Epithelial cell of proximal tubule (primary cell): ENCODE measurements at regions not wholly inside any gene's neighbourhood (a gene's known extent, or its start where the extent isn't known, plus 50 kb on each side); places are given as distances from the start of the nearest gene placed in this dataset.

ENCODE experiments used
- DNase-seq: peaks from one replicate; pipeline ENCODE4 v3.0.0-alpha.2; 2011; ENCODE audit warnings: low read depth
- H3K4me3 ChIP-seq: 2 replicates; pipeline ENCODE4 v1.5.1; 2011; ENCODE audit warnings: low read depth, mild to moderate bottlenecking, low read length
- CTCF ChIP-seq: conservative IDR thresholded peaks from 2 replicates; pipeline ENCODE4 v1.5.1; 2012; ENCODE audit warnings: low read depth, mild to moderate bottlenecking, low read length

GRCh38 chr5:3695818-3696217 lies 100.2 kb downstream of the IRX1 start:
- TF ChIP-seq CTCF, result no peak
- no peak for DNase-seq

GRCh38 chr5:3698412-3698811 lies 102.8 kb downstream of the IRX1 start:
- no peak for DNase-seq
- no peak for TF ChIP-seq CTCF
- no peak overlapping the region for H3K4me3 ChIP-seq

More at GRCh38 chr5:3695818-3696217, 100.2 kb downstream of the IRX1 start:
- no peak overlapping the region for H3K4me3 ChIP-seq

GRCh38 chr5:3701694-3702093 lies 106.1 kb downstream of the IRX1 start:
- no peak overlapping the region for H3K4me3 ChIP-seq
- no peak for DNase-seq
- TF ChIP-seq CTCF, result no peak

GRCh38 chr5:3704661-3705060 lies 109.0 kb downstream of the IRX1 start:
- no peak for TF ChIP-seq CTCF
- DNase-seq, result no peak
- no peak overlapping the region for H3K4me3 ChIP-seq

GRCh38 chr5:3709068-3709716 lies 113.6 kb downstream of the IRX1 start:
- TF ChIP-seq CTCF, result no peak
- no peak for DNase-seq

GRCh38 chr5:3709717-3710348 lies 114.2 kb downstream of the IRX1 start:
- H3K4me3 ChIP-seq, result no peak overlapping the region
- DNase-seq, result no peak
- TF ChIP-seq CTCF, result no peak

More at GRCh38 chr5:3709068-3709716, 113.6 kb downstream of the IRX1 start:
- no peak overlapping the region for H3K4me3 ChIP-seq

GRCh38 chr5:3715062-3715461 lies 119.4 kb downstream of the IRX1 start:
- no peak for TF ChIP-seq CTCF
- no peak overlapping the region for H3K4me3 ChIP-seq
- DNase-seq, result no peak
